Testis (tissue), 2 donors: ENCODE measurements at regions not wholly inside any gene's neighbourhood (a gene's known extent, or its start where the extent isn't known, plus 50 kb on each side); places are given as distances from the start of the nearest gene placed in this dataset.

Experiments
- POLR2A ChIP-seq: fragments of 450-650 bp; IDR thresholded peaks from one replicate; pipeline ENCODE4 v1.6.1; 2017; ENCODE audit warnings: antibody characterized with exemption, mild to moderate bottlenecking, moderate library complexity
- TF ChIP-seq, protein P1 (sequence below), 3 experiments: fragments of 450-650 bp in 2 of 3; fragments of 200-600 bp in 1 of 3; sonication (generic) in 1 of 3; IDR thresholded peaks; one replicate each; pipeline ENCODE4 v1.5.1; 2016 to 2019; ENCODE audit warnings: antibody characterized with exemption in 3 of 3, mild to moderate bottlenecking in 2 of 3, moderate library complexity in 1 of 3

DNA sequence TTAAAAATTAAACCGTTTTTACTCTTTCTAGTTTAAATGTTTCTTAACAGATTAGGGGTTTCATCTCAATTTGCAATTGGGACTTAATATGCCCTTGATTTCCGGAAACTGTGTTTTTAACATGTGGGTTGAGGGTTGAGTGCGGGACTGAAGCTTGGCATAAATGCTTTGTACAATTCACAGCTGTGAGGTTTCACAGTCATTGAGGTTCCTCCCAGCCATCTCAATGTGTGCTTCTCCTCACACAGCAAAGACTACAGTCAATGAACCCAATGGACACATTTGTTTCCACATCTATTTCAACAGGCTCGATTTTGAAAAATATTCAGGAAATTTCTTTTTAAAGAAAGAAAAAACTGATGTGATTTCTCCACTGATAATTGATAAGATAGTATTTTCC lies 328.6 kb downstream of the TBC1D4 start:
- TF ChIP-seq POLR2A, result no peak
- TF ChIP-seq, protein P1, sequence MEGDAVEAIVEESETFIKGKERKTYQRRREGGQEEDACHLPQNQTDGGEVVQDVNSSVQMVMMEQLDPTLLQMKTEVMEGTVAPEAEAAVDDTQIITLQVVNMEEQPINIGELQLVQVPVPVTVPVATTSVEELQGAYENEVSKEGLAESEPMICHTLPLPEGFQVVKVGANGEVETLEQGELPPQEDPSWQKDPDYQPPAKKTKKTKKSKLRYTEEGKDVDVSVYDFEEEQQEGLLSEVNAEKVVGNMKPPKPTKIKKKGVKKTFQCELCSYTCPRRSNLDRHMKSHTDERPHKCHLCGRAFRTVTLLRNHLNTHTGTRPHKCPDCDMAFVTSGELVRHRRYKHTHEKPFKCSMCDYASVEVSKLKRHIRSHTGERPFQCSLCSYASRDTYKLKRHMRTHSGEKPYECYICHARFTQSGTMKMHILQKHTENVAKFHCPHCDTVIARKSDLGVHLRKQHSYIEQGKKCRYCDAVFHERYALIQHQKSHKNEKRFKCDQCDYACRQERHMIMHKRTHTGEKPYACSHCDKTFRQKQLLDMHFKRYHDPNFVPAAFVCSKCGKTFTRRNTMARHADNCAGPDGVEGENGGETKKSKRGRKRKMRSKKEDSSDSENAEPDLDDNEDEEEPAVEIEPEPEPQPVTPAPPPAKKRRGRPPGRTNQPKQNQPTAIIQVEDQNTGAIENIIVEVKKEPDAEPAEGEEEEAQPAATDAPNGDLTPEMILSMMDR (IDR thresholded peaks at IDR 0.05), result no peak
